HFF-Myc (cell line): ENCODE measurements at regions not wholly inside any gene's neighbourhood (a gene's known extent, or its start where the extent isn't known, plus 50 kb on each side); places are given as distances from the start of the nearest gene placed in this dataset.
"Not testable (repeated sequence)": the region's sequence is repeated elsewhere in the genome, so short reads cannot be mapped to it uniquely, and the experiment has no call there.

Experiments
- DNase-seq: peaks from one replicate; pipeline ENCODE4 v3.0.0-alpha.2; 2011; ENCODE audit warnings: low read depth; ENCODE audit errors: extremely low read depth
- H3K4me3 ChIP-seq: replicated peaks from 2 replicates; pipeline ENCODE4 v1.5.1; 2011; ENCODE audit warnings: low read depth, mild to moderate bottlenecking, control low read depth, low read length
- CTCF ChIP-seq: IDR thresholded peaks from 2 replicates; pipeline ENCODE4 v1.5.1; 2012; ENCODE audit warnings: mild to moderate bottlenecking, low read depth, low read length, control low read depth; ENCODE audit errors: missing control alignments

DNA sequence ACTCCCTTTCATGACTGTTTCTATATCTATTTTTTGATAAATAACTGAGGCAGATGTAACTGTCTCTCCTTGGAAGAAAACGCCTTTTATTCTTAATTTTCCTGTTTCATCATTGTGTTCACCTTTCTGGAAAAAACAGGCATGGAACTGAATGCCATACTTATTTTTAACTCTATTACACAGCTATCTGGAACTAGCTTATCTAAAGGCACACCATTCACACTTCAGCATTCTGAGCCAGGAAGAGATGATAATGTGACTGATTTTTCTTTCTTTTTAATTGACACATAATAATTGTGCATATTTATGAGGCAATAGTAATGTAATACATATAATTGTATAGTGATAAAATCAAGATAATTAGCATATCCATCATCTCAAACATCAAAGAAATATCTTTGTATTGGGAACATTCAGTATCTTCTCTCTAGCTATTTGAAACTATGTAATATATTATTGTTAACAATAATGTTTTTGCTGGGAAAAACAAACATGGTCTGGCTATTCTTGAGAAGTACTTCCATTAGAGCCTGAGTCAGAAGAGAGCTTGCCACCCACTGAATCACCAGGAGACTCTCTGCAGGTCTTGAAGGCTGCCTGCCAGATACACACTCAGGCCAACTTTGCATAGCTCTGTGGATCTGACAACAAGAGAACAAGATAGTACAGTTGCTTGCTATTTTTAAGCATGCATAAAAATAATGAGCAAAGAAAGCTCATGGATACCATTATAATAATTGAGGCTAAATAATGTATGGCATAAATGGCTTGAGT lies 501.0 kb upstream of the EDIL3 start:
- no peak for TF ChIP-seq CTCF
- no peak for DNase-seq
- H3K4me3 ChIP-seq: no peak overlapping the region

DNA sequence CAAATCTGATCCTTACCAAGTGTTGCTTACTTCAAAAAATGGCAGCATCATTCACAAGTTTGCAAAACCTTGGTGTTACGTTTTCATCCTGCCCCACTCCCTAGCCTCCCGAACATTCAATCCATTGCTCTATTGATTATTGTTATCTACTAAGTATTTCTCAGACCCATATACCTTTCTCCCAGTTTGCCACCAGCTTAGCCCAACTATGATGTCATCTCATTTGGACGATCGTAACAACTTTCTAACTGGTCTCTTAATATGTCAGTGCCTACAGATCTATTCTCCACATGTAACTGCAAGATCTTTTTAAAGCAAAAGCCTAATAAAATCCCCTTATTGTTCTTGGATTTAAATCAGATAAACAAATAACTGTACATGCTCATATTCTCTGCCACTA lies 497.1 kb upstream of the EDIL3 start:
- DNase-seq: no peak
- no peak for TF ChIP-seq CTCF
- H3K4me3 ChIP-seq: no peak overlapping the region

- no peak overlapping the region for H3K4me3 ChIP-seq
- DNase-seq: no peak
- no peak for TF ChIP-seq CTCF
Measured at GRCh38 chr5:84874196-84874595, 489.5 kb upstream of the EDIL3 start.

DNA sequence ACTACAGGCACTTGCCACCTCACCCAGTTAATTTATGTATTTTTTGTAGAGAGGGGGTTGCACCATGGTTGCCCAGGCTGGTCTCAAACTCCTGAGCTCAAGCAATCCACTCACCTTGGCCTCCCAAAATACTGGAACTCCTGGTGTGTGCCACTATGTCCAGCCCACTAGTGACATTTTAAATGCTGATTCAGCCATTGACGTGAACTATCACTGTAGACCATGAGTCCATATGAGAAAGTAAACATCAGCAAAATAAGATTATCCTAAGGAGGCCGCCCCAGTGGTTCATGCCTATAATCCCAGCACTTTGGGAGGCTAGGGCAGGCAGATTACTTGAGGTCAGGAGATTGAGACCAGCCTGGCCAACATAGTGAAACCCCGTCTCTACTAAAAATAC lies 488.1 kb upstream of the EDIL3 start:
- H3K4me3 ChIP-seq: no peak overlapping the region
- no peak for TF ChIP-seq CTCF
- DNase-seq: no peak

DNA sequence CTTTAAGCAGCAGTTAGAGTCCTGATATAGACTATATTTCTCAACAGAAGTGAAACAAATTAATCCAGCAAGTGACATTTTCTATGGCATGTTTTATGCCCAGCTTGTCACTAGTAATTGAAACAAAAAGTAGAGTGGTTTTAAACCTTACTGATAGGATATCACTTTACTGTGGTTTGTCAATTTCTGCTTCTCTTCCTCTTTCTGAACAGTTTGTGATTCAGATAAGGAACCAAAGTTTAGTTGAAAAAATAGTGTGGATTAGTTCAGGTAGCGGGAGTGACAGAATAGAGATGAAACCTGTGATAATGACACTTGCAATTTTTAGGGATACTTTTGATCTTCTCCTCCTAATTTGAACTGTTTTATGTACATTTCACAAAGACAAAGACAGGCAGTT lies 485.7 kb upstream of the EDIL3 start:
- TF ChIP-seq CTCF: no peak

GRCh38 chr5:84869675-84870074 lies 485.0 kb upstream of the EDIL3 start:
- no peak for TF ChIP-seq CTCF
- no peak overlapping the region for H3K4me3 ChIP-seq

More for the DNA sequence above, 485.7 kb upstream of the EDIL3 start:
- no peak for DNase-seq
- H3K4me3 ChIP-seq: no peak overlapping the region

GRCh38 chr5:84863936-84864335 lies 479.3 kb upstream of the EDIL3 start:
- not testable (repeated sequence) for DNase-seq, H3K4me3 ChIP-seq

More at GRCh38 chr5:84869675-84870074, 485.0 kb upstream of the EDIL3 start:
- DNase-seq: no peak
